ENCODE measurements at regions not wholly inside any gene's neighbourhood (a gene's known extent, or its start where the extent isn't known, plus 50 kb on each side); places are given as distances from the start of the nearest gene placed in this dataset.
A peak's percentile ranks its signal among the peaks of the same experiment; 100 is the strongest.

- H3K4me3 ChIP-seq, result no peak overlapping the region
- no peak overlapping the region for H3K4me2 ChIP-seq
- TF ChIP-seq Cebpa-rat (IDR thresholded peaks at IDR 0.05), result no peak
- H3K4me1 ChIP-seq, result no peaks in the 10 kb centered on the region
- H4K20me1 ChIP-seq, result no peaks in the 10 kb centered on the region
- no peak overlapping the region for H3K9ac ChIP-seq
- no peaks in the 10 kb centered on the region for H3K27me3 ChIP-seq
- H3K27ac ChIP-seq, result no peak overlapping the region
- no peaks in the 10 kb centered on the region for H3K9me3 ChIP-seq
- H3K36me3 ChIP-seq, result no peaks in the 10 kb centered on the region
Observed at GRCh38 chr21:22288885-22289499, 1290.8 kb downstream of the NCAM2 start.

GRCh38 chr21:22292144-22292543 is 1293.9 kb downstream of the NCAM2 start:
- H3K4me1 ChIP-seq, result no peaks in the 10 kb centered on the region
- no peak overlapping the region for H3K4me3 ChIP-seq
- no peak overlapping the region for H3K27ac ChIP-seq
- H3K9me3 ChIP-seq, result no peaks in the 10 kb centered on the region
- H3K4me2 ChIP-seq, result no peak overlapping the region
- TF ChIP-seq Cebpa-rat (IDR thresholded peaks at IDR 0.05), result no peak
- no peaks in the 10 kb centered on the region for H3K27me3 ChIP-seq
- no peaks in the 10 kb centered on the region for H4K20me1 ChIP-seq
- H3K9ac ChIP-seq, result no peak overlapping the region
- H3K36me3 ChIP-seq, result no peaks in the 10 kb centered on the region

GRCh38 chr21:22297575-22297974 is 1299.4 kb downstream of the NCAM2 start:
- TF ChIP-seq Cebpa-rat (IDR thresholded peaks at IDR 0.05), result no peak
- Histone ChIP-seq H3K4me1 (no peaks in the 10 kb centered on the region), H3K4me3 (no peak overlapping the region), H4K20me1 (no peaks in the 10 kb centered on the region), H3K4me2 (no peak overlapping the region), H3K36me3 (no peaks in the 10 kb centered on the region), H3K9me3 (no peaks in the 10 kb centered on the region), H3K9ac (no peak overlapping the region), H3K27ac (no peak overlapping the region), H3K27me3 (no peaks in the 10 kb centered on the region)

GRCh38 chr21:22311741-22312462 is 1313.7 kb downstream of the NCAM2 start:
- Histone ChIP-seq H3K4me1 (no peaks in the 10 kb centered on the region), H3K9me3 (no peaks in the 10 kb centered on the region), H3K27me3 (no peaks in the 10 kb centered on the region), H3K27ac (no peak overlapping the region), H3K9ac (no peak overlapping the region), H3K4me2 (no peak overlapping the region), H4K20me1 (no peaks in the 10 kb centered on the region), H3K4me3 (no peak overlapping the region), H3K36me3 (no peaks in the 10 kb centered on the region)
- no peak for TF ChIP-seq Cebpa-rat (IDR thresholded peaks at IDR 0.05)

GRCh38 chr21:22314963-22315362 is 1316.8 kb downstream of the NCAM2 start:
- Histone ChIP-seq H3K9ac (no peak overlapping the region), H3K4me2 (no peak overlapping the region), H3K4me3 (no peak overlapping the region), H4K20me1 (no peaks in the 10 kb centered on the region), H3K27ac (no peak overlapping the region), H3K36me3 (no peaks in the 10 kb centered on the region), H3K27me3 (no peaks in the 10 kb centered on the region), H3K4me1 (no peaks in the 10 kb centered on the region), H3K9me3 (no peaks in the 10 kb centered on the region)
- TF ChIP-seq Cebpa-rat (IDR thresholded peaks at IDR 0.05), result no peak

- Histone ChIP-seq H3K9ac (no peak overlapping the region), H3K9me3 (no peaks in the 10 kb centered on the region), H3K4me1 (no peaks in the 10 kb centered on the region), H3K4me3 (no peak overlapping the region), H3K4me2 (no peak overlapping the region), H3K27me3 (no peaks in the 10 kb centered on the region), H4K20me1 (no peaks in the 10 kb centered on the region), H3K27ac (no peak overlapping the region), H3K36me3 (no peaks in the 10 kb centered on the region)
- TF ChIP-seq Cebpa-rat (IDR thresholded peaks at IDR 0.05), result no peak
Observed at GRCh38 chr21:22319435-22319834, 1321.2 kb downstream of the NCAM2 start.

GRCh38 chr21:22342889-22343288 is 1344.7 kb downstream of the NCAM2 start:
- Histone ChIP-seq H3K4me2 (peak overlapping the region; percentile 4; the same call in 1 of the 2 replicates), H3K27me3 (no peaks in the 10 kb centered on the region), H3K36me3 (no peaks in the 10 kb centered on the region), H3K4me1 (peaks cover 11% of the 10 kb centered on the region), H3K9me3 (no peaks in the 10 kb centered on the region), H3K9ac (no peak overlapping the region), H3K4me3 (no peak overlapping the region), H3K27ac (no peak overlapping the region), H4K20me1 (no peaks in the 10 kb centered on the region)
- TF ChIP-seq Cebpa-rat (IDR thresholded peaks at IDR 0.05), result no peak

- peaks cover 11% of the 10 kb centered on the region for H3K4me1 ChIP-seq
- H3K4me3 ChIP-seq, result no peak overlapping the region
- no peaks in the 10 kb centered on the region for H4K20me1 ChIP-seq
- H3K27ac ChIP-seq, result no peak overlapping the region
- no peak overlapping the region for H3K9ac ChIP-seq
- H3K27me3 ChIP-seq, result no peaks in the 10 kb centered on the region
- no peaks in the 10 kb centered on the region for H3K36me3 ChIP-seq
- H3K9me3 ChIP-seq, result no peaks in the 10 kb centered on the region
- H3K4me2 ChIP-seq, result peak overlapping the region; percentile 4; the same call in 1 of the 2 replicates
- no peak for TF ChIP-seq Cebpa-rat (IDR thresholded peaks at IDR 0.05)
Observed at GRCh38 chr21:22343303-22343702, 1345.1 kb downstream of the NCAM2 start.

- H3K27me3 ChIP-seq, result no peaks in the 10 kb centered on the region
- TF ChIP-seq Cebpa-rat (IDR thresholded peaks at IDR 0.05), result no peak
- no peak overlapping the region for H3K27ac ChIP-seq
- no peak overlapping the region for H3K9ac ChIP-seq
- no peak overlapping the region for H3K4me2 ChIP-seq
- peaks cover 11% of the 10 kb centered on the region for H3K4me1 ChIP-seq
- H3K9me3 ChIP-seq, result no peaks in the 10 kb centered on the region
- H3K4me3 ChIP-seq, result no peak overlapping the region
- H3K36me3 ChIP-seq, result no peaks in the 10 kb centered on the region
- no peaks in the 10 kb centered on the region for H4K20me1 ChIP-seq
Observed at GRCh38 chr21:22343721-22344120, 1345.5 kb downstream of the NCAM2 start.

- no peak for TF ChIP-seq Cebpa-rat (IDR thresholded peaks at IDR 0.05)
- Histone ChIP-seq H3K4me2 (no peak overlapping the region), H3K4me1 (peaks cover 11% of the 10 kb centered on the region), H3K4me3 (no peak overlapping the region), H3K27me3 (no peaks in the 10 kb centered on the region), H3K36me3 (no peaks in the 10 kb centered on the region), H3K9ac (no peak overlapping the region), H4K20me1 (no peaks in the 10 kb centered on the region), H3K27ac (no peak overlapping the region), H3K9me3 (no peaks in the 10 kb centered on the region)
Observed at GRCh38 chr21:22345624-22346023, 1347.4 kb downstream of the NCAM2 start.
